ENCODE measurements at regions not wholly inside any gene's neighbourhood (a gene's known extent, or its start where the extent isn't known, plus 50 kb on each side); places are given as distances from the start of the nearest gene placed in this dataset.
"Not testable (repeated sequence)": the region's sequence is repeated elsewhere in the genome, so short reads cannot be mapped to it uniquely, and the experiment has no call there.

DNA sequence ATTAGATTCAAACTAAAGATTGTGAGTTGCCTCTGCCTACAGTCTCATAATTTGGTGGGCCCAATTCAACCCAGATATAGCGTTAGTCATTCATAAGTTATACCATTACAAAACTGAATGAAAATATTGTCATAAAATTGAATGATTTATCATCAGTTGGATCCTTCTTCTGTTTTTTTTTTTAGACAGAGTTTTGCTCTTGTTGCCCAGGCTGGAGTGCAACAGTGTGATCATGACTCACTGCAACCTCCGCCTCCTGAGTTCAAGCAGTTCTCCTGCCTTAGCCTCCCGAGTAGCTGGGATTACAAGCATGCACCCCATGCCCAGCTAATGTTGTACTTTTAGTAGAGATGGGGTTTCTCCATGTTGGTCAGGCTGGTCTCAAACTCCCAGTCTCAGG, 157.2 kb upstream of the PTBP2 start:
- TF ChIP-seq, protein P1, sequence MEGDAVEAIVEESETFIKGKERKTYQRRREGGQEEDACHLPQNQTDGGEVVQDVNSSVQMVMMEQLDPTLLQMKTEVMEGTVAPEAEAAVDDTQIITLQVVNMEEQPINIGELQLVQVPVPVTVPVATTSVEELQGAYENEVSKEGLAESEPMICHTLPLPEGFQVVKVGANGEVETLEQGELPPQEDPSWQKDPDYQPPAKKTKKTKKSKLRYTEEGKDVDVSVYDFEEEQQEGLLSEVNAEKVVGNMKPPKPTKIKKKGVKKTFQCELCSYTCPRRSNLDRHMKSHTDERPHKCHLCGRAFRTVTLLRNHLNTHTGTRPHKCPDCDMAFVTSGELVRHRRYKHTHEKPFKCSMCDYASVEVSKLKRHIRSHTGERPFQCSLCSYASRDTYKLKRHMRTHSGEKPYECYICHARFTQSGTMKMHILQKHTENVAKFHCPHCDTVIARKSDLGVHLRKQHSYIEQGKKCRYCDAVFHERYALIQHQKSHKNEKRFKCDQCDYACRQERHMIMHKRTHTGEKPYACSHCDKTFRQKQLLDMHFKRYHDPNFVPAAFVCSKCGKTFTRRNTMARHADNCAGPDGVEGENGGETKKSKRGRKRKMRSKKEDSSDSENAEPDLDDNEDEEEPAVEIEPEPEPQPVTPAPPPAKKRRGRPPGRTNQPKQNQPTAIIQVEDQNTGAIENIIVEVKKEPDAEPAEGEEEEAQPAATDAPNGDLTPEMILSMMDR (IDR thresholded peaks at IDR 0.05; ENCODE audit: extremely low read depth in 1 of 2, insufficient read depth in 1 of 2, low read depth in 1 of 2, low read length in 2 of 2): not testable (repeated sequence)
- TF ChIP-seq, protein P2, sequence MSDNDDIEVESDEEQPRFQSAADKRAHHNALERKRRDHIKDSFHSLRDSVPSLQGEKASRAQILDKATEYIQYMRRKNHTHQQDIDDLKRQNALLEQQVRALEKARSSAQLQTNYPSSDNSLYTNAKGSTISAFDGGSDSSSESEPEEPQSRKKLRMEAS (IDR thresholded peaks at IDR 0.05; ENCODE audit: insufficient read depth, insufficient read length): not testable (repeated sequence)
- TF ChIP-seq POLR2AphosphoS5 (IDR thresholded peaks at IDR 0.05; ENCODE audit: insufficient read depth, low read depth, low read length); POLR2A (IDR thresholded peaks at IDR 0.05; ENCODE audit: low read depth, low read length); GATA2 (IDR thresholded peaks at IDR 0.05; ENCODE audit: insufficient read depth, insufficient read length, low read depth, low read length); JUN (IDR thresholded peaks at IDR 0.05; ENCODE audit: borderline replicate concordance, insufficient read depth, insufficient read length, low read depth): not testable (repeated sequence)

All from endothelial cell of umbilical vein (primary cell).